ENCODE measurements at regions not wholly inside any gene's neighbourhood (a gene's known extent, or its start where the extent isn't known, plus 50 kb on each side); places are given as distances from the start of the nearest gene placed in this dataset.
A peak's percentile ranks its signal among the peaks of the same experiment; 100 is the strongest.
"Not testable (repeated sequence)": the region's sequence is repeated elsewhere in the genome, so short reads cannot be mapped to it uniquely, and the experiment has no call there.

DNA sequence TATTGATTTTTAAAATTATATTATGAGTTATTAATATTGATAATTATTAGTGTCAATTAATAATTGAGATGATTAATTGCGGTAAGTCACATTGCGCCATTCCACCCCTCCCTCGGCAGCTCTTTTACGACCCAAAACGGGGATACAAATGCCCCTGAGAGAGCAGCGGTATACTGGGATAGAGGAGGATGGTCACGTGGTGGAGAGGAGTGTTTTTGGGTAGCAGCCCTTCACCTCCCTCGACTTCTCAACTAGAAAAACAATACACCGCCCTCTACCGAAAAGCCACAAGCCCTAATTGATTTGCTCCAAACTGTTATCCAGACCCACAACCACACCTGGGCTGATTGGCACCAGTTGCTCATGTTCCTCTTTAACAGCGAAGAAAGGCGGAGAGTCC lies 71.0 kb downstream of the DAPL1 start:
- not testable (repeated sequence) for DNase-seq (ENCODE audit: low read depth, low spot score); H3K27ac ChIP-seq

DNA sequence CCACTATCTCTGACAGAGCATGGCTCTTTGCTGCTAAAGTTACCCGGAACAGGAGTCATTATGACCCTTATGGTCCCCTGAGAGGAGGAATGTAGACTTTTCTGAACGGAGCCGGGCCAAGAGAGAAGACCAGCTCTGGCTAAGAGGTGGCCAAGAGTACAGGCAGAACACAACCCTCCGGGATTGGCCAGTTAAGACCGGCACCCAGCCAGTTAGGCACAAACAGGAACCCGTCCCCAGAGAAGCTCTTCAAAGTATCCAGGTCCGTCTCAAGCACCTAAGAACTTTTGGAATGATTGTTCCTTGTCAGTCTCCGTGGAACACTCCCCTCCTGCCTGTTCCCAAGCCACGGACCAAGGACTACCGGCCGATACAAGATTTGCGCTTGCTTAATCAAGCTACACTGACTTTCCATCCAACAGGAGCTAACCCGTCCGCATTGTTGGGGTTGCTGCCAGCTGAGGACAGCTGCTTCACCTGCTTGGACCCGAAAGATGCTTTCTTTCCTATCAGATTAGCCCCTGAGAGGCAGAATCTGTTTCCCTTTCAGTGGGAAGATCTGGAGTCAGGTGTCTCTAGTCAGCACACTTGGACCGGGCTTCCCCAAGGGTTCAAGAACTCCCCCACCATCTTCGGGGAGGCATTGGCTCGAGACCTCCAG lies 72.5 kb downstream of the DAPL1 start:
- not testable (repeated sequence) for DNase-seq (ENCODE audit: low read depth, low spot score); H3K27ac ChIP-seq

DNA sequence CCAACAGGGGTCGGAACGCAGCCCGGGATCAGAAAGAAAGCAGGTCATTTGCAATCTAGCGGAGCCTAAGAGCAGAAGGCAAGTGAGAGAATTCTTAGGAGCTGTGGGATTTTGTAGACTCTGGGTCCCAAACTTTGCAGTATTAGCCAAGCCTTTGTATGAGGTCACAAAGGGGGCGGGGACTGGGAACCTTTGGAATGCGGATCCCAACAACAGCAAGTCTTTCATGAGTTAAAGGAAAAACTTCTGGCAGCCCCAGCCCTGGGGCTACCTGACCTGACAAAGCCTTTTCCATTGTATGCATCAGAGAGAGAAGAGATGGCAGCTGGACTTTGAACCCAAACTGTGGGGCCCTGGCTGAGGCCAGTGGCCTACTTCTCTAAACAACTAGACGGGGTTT lies 73.3 kb downstream of the DAPL1 start:
- not testable (repeated sequence) for H3K27ac ChIP-seq; DNase-seq (ENCODE audit: low read depth, low spot score)

DNA sequence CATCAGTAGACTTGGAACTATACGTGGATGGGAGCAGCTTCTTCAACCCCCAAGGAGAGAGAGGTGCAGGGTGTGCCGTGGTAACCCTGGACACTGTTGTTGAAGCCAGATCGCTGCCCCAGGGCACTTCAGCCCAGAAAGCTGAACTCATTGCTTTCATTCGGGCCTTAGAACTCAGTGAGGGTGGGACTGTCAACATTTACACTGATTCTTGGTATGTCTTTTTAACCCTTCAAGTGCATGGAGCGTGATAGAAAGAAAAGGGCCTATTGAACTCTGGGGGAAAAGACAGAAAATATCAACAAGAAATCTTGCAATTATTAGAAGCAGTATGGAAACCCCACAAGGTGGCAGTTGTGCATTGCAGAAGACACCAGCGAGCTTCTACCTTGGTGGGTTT lies 74.0 kb downstream of the DAPL1 start:
- DNase-seq (ENCODE audit: low read depth, low spot score); H3K27ac ChIP-seq: not testable (repeated sequence)

DNA sequence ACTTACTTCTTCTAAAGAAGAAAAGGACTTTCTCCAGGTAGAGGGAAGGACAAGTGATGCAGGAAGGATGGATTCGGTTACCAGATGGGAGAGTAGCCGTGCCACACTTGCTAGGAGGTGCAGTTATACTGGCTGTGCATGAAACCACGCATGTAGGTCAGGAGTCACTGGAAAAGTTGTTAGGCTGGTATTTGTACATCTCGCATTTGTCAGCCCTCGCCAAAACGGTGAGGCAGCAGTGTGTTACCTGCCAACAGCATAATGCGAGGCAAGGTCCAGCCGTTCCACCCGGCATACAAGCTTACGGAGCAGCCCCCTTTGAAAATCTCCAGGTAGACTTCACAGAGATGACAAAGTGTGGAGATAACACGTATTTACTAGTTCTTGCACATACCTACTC lies 74.5 kb downstream of the DAPL1 start:
- not testable (repeated sequence) for H3K27ac ChIP-seq; DNase-seq (ENCODE audit: low read depth, low spot score)

DNA sequence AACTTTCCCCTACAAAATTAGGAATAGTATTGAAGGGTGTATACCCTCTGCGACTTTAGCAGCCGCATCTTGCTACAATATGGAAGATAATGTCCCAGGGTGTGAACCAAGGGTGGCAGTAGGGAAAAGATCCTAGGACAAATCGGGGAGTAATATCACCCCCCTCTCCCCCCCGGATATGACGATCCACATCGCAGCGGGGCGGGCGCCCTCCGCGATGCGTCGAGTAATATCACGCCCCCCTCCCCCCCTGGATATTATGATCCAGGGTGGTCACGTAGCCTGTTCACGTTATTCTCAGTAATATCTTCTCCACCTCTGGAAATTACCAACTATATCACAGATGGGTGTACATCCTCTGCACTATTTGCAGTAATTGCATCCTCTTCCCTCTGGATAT lies 82.9 kb downstream of the DAPL1 start:
- no peak for DNase-seq (ENCODE audit: low read depth, low spot score)
- no peak overlapping the region for H3K27ac ChIP-seq

DNA sequence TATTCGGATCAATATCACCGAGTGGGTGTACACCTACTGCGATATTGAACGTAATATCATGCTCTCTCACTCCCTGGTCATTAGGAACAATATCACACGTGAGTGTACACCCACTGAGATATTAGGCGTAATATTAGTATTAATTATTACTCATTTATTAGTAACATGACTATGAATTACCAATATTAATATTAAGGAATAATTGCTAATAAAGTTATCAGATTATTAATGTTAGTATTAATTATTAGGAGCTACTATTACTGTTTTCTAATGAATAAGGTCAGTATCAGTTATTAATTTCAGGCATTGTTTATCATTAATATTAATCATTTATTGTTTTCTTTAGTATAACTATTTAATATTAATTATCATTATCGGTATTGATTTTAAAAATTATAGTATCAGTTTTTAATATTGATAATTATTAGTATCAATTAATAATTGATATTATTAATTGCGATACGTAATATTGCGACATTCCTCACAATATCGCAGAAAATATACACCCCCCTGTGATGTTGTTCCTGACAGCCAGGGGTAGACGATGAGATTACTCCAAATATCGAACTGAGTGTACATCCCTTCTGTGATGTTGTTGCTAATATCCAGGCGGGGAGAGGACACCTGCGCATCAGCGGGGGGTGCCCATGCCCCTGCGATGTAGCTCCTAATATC lies 84.2 kb downstream of the DAPL1 start:
- DNase-seq (ENCODE audit: low read depth, low spot score) = no peak
- no peak overlapping the region for H3K27ac ChIP-seq

DNA sequence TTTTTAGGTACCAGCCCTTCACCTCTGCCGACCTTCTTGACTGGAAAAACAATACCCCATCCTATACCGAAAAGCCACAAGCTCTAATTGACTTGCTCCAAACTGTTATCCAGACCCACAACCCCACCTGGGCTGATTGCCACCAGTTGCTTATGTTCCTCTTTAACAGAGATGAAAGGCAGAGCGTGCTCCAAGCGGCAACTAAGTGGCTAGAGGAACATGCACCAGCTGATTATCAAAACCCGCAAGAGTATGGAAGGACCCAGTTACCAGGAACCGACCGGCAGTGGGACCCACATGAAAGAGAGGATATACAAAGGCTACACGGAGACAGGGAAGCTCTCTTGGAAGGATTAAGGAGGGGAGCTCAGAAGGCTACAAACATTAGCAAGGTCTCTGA lies 86.1 kb upstream of the TANC1 start:
- H3K27ac ChIP-seq = no peak overlapping the region
- no peak for DNase-seq (ENCODE audit: low read depth, low spot score)

DNA sequence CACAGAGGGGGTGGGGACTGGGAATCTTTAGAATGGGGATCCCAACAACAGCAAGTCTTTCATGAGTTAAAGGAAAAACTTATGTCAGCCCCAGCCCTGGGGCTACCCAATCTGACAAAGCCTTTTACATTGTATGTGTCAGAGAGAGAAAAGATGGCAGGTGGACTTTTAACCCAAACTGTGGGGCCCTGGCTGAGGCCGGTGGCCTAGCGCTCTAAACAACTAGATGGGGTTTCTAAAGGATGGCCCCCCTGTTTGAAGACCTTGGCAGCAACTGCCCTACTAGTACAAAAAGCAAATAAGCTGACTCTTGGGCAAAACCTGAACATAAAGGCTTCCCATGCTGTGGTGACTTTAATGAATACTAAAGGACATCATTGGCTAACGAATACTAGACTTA lies 83.9 kb upstream of the TANC1 start:
- H3K27ac ChIP-seq; DNase-seq (ENCODE audit: low read depth, low spot score): not testable (repeated sequence)

DNA sequence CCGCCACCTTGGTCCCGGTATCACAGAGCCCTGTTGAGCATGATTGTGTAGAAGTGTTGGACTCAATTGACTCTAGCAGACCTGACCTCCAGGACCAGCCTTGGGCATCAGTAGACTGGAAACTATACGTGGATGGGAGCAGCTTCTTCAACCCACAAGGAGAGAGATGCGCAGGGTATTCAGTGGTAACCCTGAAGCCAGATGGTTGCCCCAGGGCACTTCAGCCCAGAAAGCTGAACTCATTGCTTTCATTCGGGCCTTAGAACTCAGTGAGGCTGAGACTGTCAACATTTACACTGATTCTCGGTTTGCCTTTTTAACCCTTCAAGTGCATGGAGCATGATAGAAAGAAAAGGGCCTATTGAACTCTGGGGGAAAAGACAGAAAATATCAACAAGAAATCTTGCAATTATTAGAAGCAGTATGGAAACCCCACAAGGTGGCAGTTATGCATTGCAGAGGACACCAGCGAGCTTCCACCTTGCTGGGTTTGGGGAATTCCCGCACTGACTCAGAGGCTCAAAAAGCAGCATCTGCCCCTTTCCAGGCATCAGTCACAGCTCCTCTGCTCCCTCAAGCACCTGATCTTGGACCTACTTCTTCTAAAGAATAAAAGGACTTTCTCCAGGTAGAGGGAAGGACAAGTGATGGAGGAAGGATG lies 83.3 kb upstream of the TANC1 start:
- peak overlapping the region; percentile 98 for H3K27ac ChIP-seq
- not testable (repeated sequence) for DNase-seq (ENCODE audit: low read depth, low spot score)

DNA sequence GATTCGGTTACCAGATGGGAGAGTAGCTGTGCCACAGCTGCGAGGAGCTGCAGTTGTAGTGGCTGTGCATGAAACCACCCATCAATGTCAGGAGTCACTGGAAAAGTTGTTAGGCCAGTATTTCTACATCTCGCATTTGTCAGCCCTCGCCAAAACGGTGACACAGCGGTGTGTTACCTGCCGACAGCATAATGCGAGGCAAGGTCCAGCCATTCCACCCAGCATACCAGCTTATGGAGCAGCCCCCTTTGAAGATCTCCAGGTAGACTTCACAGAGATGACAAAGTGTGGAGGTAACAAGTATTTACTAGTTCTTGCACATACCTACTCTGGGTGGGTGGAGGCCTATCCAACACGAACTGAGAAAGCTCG lies 82.8 kb upstream of the TANC1 start:
- peak; percentile 70 for DNase-seq (ENCODE audit: low read depth, low spot score)
- peak overlapping the region; percentile 98 for H3K27ac ChIP-seq

DNA sequence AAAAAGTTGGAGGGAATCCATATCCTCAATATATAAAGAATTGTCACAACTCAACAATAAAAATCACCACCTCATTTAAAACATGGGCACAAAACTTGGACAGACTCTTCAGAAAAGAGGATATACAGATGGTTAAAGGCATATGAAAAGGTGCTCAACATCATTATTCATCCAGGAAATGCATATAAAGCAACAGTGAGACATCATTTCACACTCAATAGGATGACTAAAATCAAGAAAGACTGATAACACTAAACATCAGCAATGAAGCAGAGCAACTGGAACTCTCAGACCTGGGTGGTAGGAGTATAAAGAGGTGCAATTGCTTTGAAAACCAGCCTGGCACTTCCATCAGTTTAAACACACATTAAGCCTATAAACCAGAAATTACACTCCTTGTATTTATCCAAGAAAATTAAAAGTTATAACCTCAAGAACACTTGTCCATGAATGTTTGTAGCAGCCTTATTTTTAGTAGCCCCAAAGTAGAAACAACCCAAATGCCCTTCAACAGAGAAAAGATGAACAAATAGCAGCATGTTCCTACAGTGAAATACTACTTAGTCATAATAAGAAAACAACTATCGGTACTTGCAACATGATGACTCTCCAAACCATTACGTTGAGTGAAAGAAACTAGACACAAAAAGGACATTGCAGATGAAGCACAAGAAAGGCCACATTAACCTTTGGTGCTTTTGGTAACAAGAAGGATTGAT lies 79.1 kb upstream of the TANC1 start:
- DNase-seq (ENCODE audit: low read depth, low spot score) = peak; percentile 29
- peak overlapping the region; percentile 98 for H3K27ac ChIP-seq

DNA sequence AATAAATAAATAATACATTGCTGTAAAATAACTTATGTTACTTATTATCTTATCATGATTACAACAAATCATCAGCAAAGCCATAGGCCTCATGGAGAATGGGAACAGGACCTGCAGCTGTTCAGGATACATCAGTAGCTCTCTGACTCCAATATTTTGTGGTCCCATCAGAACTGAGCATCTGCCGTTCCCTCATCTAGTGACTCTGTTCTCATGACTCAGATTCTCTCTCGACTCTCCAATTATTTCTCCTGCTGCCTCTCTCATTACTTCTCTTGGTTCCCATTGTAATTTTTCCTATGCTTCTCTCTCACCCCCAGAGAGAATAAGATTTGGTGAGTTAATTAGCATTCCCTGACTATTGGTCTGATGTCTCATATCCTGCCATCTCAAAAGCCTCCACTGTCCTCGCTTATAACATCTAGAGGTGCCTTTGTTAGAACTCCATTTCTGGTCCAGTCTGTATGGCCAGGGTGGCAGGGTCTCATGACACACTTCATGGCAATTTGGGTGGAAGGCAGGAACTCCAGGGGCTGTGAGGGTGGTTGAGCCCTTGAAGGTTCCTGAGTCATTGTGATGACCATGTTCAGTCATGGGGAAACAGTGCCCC lies 78.0 kb upstream of the TANC1 start:
- H3K27ac ChIP-seq = peak overlapping the region; percentile 98
- no peak for DNase-seq (ENCODE audit: low read depth, low spot score)

DNA sequence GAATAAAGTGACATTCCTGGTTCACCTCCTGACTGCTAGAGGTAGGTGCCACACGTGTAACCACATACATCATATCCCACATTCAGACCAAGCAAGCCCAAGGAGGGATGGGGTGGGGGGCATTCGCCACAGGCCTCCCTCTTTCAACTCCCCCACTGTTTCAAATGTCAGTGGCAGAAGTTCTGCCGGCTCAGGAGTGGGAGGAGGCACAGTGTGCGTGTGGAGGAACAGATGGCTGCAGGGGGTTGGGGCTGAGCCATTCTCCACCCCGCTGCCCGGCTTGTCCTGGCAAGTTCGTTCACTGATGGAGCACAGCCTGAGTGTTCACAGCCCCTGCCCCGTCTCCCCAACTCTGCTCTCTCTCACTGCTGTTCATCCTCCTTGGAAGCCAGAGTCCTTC lies 75.4 kb upstream of the TANC1 start:
- peak; percentile 77 for DNase-seq (ENCODE audit: low read depth, low spot score)
- H3K27ac ChIP-seq = peak overlapping the region; percentile 98

DNA sequence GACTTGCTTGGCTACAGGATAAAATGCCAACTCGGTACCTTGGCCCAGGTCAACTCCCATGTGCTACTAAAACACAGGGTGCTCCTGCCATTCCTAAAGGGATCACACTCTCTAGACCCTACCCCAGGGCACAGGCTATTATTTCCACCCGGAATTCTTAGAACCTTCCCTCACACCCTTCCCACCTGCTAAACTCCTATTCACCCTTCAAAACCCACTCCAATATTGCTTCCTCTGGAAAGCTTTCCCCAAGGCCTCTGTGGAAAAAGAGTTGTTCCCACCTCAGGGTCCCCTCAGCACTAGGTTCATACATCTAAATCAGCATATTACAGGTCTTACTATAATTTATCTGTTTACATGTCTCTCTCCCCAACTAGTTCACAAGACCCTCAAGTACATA lies 75.0 kb upstream of the TANC1 start:
- peak overlapping the region; percentile 98 for H3K27ac ChIP-seq
- no peak for DNase-seq (ENCODE audit: low read depth, low spot score)

DNA sequence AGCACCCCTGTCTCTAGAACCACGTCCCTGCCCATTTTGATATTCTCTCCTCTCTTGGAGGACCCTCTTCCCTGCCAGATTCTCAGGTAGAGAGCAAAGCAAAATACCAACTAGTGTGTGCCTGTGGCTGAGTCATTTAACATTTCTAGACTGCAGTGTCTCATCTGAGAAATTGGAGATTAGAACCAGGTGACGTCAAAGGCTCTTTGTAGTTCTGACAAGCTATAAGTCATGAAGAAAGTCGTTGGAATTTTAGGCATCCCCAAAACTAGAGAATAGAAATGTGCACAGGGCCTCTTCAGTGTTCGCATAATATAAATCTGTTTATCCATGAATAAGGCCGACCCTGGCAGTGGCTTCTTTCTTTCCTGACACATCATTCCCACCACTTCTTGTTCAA lies 74.4 kb upstream of the TANC1 start:
- H3K27ac ChIP-seq = peak overlapping the region; percentile 98
- peak; percentile 70 for DNase-seq (ENCODE audit: low read depth, low spot score)

DNA sequence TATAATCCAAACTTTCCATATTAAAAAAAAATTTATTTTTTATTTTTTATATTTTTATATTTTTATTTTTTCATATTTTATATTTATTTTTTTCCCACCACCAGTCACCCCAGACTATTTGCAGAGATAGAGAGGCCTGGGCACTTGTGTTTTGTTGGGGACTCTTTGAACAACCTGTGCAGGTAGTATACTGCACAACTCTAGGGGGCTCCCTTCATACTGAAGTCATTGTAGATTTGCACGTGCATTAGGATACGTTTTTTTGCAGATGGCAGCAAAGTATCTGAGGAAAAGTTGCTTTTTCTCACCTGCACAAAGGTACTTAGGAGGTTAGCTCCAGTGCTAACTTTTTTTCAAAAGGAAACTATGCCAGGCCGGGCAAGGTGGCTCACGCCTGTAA lies 73.9 kb upstream of the TANC1 start:
- peak overlapping the region; percentile 98 for H3K27ac ChIP-seq
- DNase-seq (ENCODE audit: low read depth, low spot score) = no peak

DNA sequence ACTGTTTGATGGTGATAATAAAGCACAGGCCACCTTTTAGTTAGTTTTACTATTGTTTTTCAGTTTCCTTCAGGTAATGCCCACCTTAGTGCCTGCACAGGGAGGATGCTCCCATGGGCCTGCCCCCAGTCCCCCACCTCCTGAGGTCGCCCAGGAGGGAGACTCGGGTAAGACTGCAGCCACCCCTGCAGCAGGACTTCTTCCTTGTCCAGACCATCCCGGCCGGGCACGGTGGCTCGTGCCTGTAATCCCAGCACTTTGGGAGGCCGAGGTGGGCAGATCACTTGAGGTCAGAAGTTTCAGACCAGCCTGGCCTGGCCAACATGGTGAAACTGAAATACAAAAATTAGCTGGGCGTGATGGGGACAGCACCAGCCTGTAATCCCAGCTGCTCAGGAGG lies 68.1 kb upstream of the TANC1 start:
- H3K27ac ChIP-seq = no peak overlapping the region
- no peak for DNase-seq (ENCODE audit: low read depth, low spot score)

DNA sequence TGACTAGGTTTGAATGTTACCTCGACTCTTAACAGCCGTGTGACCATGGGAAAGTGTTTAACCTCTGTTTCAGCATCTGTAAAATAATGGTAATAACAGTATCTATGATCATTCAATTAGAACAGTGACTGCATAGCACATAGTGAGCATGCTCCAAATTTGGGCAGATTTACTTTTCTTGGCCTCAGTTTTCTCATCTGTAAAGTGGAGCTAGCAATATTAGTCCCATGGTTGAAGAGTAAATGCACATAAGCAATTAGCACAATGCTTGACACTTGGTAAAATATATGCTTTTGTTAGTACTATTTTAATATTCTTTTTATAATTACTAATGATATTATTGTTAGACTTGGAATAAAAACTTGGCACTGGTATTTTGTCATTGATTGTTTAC lies 66.4 kb upstream of the TANC1 start:
- H3K27ac ChIP-seq = no peak overlapping the region
- DNase-seq (ENCODE audit: low read depth, low spot score) = no peak

DNA sequence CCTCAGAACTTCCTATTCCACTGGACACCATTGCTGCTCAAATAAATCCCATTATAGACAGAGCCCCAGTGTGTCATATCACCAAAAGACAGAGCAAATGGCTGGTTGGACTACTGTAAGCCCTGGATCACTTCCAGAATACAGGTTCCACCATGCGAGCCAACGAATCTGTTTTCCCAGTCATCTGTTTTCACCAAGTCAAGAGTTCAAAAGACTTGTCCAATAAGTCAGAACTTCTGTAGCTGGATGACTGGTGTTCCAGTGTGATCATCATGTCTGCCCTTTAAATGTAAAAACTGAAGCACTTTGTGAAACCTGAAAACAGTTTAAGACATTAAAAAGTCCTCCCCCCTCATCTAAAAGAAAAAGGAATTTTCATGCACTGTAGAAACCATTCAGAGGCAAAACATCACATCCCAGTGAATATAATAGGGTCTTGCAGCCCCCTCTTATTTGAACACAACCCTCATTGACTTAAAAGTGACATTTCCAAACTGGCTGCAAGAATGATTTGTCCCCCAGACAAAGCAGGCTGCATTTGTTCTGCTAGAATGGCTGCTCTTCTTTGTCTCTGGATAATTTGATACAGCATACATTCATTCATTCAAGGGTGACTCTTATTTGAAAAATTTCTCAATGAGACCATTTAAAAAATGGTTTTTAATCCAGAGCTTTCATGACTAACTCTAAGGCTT lies 64.6 kb upstream of the TANC1 start:
- no peak for DNase-seq (ENCODE audit: low read depth, low spot score)
- H3K27ac ChIP-seq = no peak overlapping the region

Measured in epithelial cell of prostate (primary cell).